Liver (tissue), 3 donors: ENCODE measurements at regions not wholly inside any gene's neighbourhood (a gene's known extent, or its start where the extent isn't known, plus 50 kb on each side); places are given as distances from the start of the nearest gene placed in this dataset.

ENCODE experiments used
- ATF3 ChIP-seq: IDR thresholded peaks from 2 replicates; pipeline ENCODE4 v1.6.1; 2016; ENCODE audit warnings: antibody characterized with exemption
- EGR1 ChIP-seq, 2 donors: IDR thresholded peaks; 2 replicates each; pipeline ENCODE4 v1.6.1; 2016 to 2018; ENCODE audit warnings: antibody characterized with exemption in 2 of 2, low read depth in 2 of 2
- FOXA1 ChIP-seq: IDR thresholded peaks from 2 replicates; pipeline ENCODE4 v1.6.1; 2016; ENCODE audit warnings: antibody characterized with exemption
- GABPA ChIP-seq, 2 donors: IDR thresholded peaks in 1 of 2; conservative IDR thresholded peaks in 1 of 2; 2 replicates each; pipeline ENCODE4 v1.6.1; 2016; ENCODE audit warnings: antibody characterized with exemption in 2 of 2, mild to moderate bottlenecking in 1 of 2, moderate library complexity in 1 of 2
- RAD21 ChIP-seq, 2 donors: IDR thresholded peaks; 2 replicates each; pipeline ENCODE4 v1.6.1; 2016; ENCODE audit warnings: antibody characterized with exemption in 2 of 2, mild to moderate bottlenecking in 2 of 2
- REST ChIP-seq: IDR thresholded peaks from 2 replicates; pipeline ENCODE4 v1.6.1; 2016; ENCODE audit warnings: antibody characterized with exemption, mild to moderate bottlenecking
- RXRA ChIP-seq, 2 donors: IDR thresholded peaks; 2 replicates each; pipeline ENCODE4 v1.6.1; 2017 to 2018; ENCODE audit warnings: antibody characterized with exemption in 2 of 2, mild to moderate bottlenecking in 1 of 2
- SP1 ChIP-seq: IDR thresholded peaks from 2 replicates; pipeline ENCODE4 v1.6.1; 2018; ENCODE audit warnings: antibody characterized with exemption, mild to moderate bottlenecking
- TAF1 ChIP-seq: conservative IDR thresholded peaks from 2 replicates; pipeline ENCODE4 v1.6.1; 2016; ENCODE audit warnings: antibody characterized with exemption, mild to moderate bottlenecking
- YY1 ChIP-seq: IDR thresholded peaks from 2 replicates; pipeline ENCODE4 v1.6.1; 2016; ENCODE audit warnings: antibody characterized with exemption, mild to moderate bottlenecking
- TF ChIP-seq, protein P1 (sequence below): fragments of 150-350 bp; IDR thresholded peaks from 2 replicates; pipeline ENCODE4 v1.5.1; 2017; ENCODE audit warnings: improper control_type of control experiment, low read depth, low read length; ENCODE audit not compliant: missing input control
- TF ChIP-seq, protein P2 (sequence below): IDR thresholded peaks from 2 replicates; pipeline ENCODE4 v1.6.1; 2016; ENCODE audit warnings: antibody characterized with exemption
- donor health status: healthy.
- donor health status: healthy.

- TF ChIP-seq, protein P1, sequence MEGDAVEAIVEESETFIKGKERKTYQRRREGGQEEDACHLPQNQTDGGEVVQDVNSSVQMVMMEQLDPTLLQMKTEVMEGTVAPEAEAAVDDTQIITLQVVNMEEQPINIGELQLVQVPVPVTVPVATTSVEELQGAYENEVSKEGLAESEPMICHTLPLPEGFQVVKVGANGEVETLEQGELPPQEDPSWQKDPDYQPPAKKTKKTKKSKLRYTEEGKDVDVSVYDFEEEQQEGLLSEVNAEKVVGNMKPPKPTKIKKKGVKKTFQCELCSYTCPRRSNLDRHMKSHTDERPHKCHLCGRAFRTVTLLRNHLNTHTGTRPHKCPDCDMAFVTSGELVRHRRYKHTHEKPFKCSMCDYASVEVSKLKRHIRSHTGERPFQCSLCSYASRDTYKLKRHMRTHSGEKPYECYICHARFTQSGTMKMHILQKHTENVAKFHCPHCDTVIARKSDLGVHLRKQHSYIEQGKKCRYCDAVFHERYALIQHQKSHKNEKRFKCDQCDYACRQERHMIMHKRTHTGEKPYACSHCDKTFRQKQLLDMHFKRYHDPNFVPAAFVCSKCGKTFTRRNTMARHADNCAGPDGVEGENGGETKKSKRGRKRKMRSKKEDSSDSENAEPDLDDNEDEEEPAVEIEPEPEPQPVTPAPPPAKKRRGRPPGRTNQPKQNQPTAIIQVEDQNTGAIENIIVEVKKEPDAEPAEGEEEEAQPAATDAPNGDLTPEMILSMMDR = no peak
- TF ChIP-seq REST (no peak), EGR1 (IDR thresholded peaks at IDR 0.05; ENCODE audit: low read depth in 2 of 2) (no peak), SP1 (no peak), RAD21 (IDR thresholded peaks at IDR 0.05) (no peak), ATF3 (no peak), GABPA (IDR thresholded peaks at IDR 0.05 in 1 of 2, conservative IDR thresholded peaks at IDR 0.05 in 1 of 2) (no peak), FOXA1 (no peak), TAF1 (no peak), RXRA (IDR thresholded peaks at IDR 0.05) (no peak), YY1 (no peak)
- TF ChIP-seq, protein P2, sequence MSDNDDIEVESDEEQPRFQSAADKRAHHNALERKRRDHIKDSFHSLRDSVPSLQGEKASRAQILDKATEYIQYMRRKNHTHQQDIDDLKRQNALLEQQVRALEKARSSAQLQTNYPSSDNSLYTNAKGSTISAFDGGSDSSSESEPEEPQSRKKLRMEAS = no peak
Measured at GRCh38 chr22:49541693-49542230, 285.9 kb downstream of the BRD1 start.
